Colonic mucosa (tissue), 4 donors: ENCODE measurements at regions not wholly inside any gene's neighbourhood (a gene's known extent, or its start where the extent isn't known, plus 50 kb on each side); places are given as distances from the start of the nearest gene placed in this dataset.
A peak's percentile ranks its signal among the peaks of the same experiment; 100 is the strongest.
"Not testable (repeated sequence)": the region's sequence is repeated elsewhere in the genome, so short reads cannot be mapped to it uniquely, and the experiment has no call there.

ENCODE experiments used
- DNase-seq: peaks from one replicate; pipeline ENCODE4 v3.0.0-alpha.2; 2020
- H3K27ac ChIP-seq: fragments of 200-600 bp; one replicate; pipeline ENCODE4 v1.8.0; 2021
- H3K27me3 ChIP-seq: fragments of 200-600 bp; one replicate; pipeline ENCODE4 v1.8.0; 2021
- H3K36me3 ChIP-seq: fragments of 200-600 bp; one replicate; pipeline ENCODE4 v1.8.0; 2021
- H3K4me1 ChIP-seq: fragments of 200-600 bp; one replicate; pipeline ENCODE4 v1.8.0; 2021; ENCODE audit warnings: mild to moderate bottlenecking
- H3K4me3 ChIP-seq: fragments of 200-600 bp; one replicate; pipeline ENCODE4 v1.8.0; 2021
- H3K9ac ChIP-seq, 2 donors: one replicate each; pipeline ENCODE4 v1.7.0; 2013; ENCODE audit warnings: control low read depth in 2 of 2, low read depth in 2 of 2, low read length in 2 of 2
- H3K9me3 ChIP-seq: fragments of 200-600 bp; one replicate; pipeline ENCODE4 v1.8.0; 2021
- intact Hi-C: fragments of 100-400 bp; cut with DNase I; formaldehyde crosslinking; loops from one replicate; pipeline ENCODE4 v1.14.1; 2022
- TF ChIP-seq, protein P1 (sequence below): fragments of 200-600 bp; IDR thresholded peaks from one replicate; pipeline ENCODE4 v1.8.0; 2022; ENCODE audit warnings: antibody characterized with exemption, mild to moderate bottlenecking
- donor health status: healthy.
- donor health status: DM: no; HTN: no; CAD: no.
- donor health status: DM: no; HTN: no; CAD: no.

DNA sequence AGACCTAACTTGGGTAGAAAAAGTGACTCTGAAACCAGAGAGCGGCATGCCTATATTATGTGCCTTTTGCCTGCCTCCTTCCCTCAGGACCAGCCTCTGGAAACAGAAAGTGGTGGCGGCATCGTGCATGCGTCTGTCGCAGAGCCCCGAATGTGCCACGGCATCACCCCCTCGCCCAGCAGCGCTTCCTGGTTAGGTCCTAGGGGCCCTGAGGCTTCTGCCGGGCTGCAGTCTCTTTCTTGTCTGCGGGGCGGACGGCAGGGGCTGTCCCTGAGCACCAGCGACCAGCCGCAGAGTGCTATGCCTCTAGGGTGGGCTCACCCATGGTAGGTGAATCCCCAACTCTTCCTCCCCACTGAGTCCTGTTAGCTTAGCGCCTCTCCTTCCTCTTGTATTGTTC, 68.7 kb downstream of the VSIG4 start:
- no peak overlapping the region for H3K9ac ChIP-seq
- no peak overlapping the region for H3K4me3 ChIP-seq
- H3K27ac ChIP-seq: no peak overlapping the region
- TF ChIP-seq, protein P1, sequence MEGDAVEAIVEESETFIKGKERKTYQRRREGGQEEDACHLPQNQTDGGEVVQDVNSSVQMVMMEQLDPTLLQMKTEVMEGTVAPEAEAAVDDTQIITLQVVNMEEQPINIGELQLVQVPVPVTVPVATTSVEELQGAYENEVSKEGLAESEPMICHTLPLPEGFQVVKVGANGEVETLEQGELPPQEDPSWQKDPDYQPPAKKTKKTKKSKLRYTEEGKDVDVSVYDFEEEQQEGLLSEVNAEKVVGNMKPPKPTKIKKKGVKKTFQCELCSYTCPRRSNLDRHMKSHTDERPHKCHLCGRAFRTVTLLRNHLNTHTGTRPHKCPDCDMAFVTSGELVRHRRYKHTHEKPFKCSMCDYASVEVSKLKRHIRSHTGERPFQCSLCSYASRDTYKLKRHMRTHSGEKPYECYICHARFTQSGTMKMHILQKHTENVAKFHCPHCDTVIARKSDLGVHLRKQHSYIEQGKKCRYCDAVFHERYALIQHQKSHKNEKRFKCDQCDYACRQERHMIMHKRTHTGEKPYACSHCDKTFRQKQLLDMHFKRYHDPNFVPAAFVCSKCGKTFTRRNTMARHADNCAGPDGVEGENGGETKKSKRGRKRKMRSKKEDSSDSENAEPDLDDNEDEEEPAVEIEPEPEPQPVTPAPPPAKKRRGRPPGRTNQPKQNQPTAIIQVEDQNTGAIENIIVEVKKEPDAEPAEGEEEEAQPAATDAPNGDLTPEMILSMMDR: no peak
- no peaks in the 10 kb centered on the region for H3K4me1 ChIP-seq
- H3K27me3 ChIP-seq: peaks cover 4% of the 10 kb centered on the region
- no peak for DNase-seq
- H3K36me3 ChIP-seq: no peaks in the 10 kb centered on the region
- no peaks in the 10 kb centered on the region for H3K9me3 ChIP-seq
- intact Hi-C loops: no loop called here

DNA sequence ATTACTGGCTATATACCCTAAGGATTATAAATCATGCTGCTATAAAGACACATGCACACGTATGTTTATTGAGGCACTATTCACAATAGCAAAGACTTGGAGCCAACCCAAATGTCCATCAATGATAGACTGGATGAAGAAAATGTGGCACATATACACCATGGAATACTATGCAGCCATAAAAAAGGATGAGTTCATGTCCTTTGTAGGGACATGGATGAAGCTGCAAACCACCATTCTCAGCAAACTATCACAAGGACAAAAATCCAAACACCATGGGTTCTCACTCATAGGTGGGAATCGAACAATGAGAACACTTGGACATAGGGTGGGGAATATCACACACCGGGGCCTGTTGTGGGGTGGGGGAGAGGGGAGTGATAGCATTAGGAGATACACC, 72.7 kb downstream of the VSIG4 start:
- H3K9ac ChIP-seq, H3K9me3 ChIP-seq, H3K27me3 ChIP-seq, DNase-seq, H3K4me1 ChIP-seq, intact Hi-C loops, H3K4me3 ChIP-seq, H3K36me3 ChIP-seq, H3K27ac ChIP-seq: not testable (repeated sequence)

DNA sequence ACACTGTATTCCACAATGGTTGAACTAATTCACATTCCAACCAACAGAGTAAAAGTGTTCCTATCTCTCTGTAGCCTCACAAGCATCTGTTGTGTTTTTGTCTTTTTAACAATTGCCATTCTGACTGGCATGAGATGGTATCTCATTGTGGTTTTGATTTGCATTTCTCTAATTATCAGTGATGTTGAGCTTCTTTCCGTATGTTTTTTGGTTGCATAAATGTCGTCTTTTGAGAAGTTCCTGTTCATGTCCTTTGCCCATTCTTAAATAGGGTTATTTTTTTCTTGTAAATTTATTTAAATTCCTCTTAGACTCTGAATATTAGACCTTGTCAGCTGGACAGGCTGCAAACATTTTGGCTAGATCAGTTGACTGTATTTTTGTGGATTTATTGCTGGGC, 78.2 kb downstream of the VSIG4 start:
- DNase-seq: no peak
- intact Hi-C loops: no loop called here
- no peak overlapping the region for H3K9ac ChIP-seq

DNA sequence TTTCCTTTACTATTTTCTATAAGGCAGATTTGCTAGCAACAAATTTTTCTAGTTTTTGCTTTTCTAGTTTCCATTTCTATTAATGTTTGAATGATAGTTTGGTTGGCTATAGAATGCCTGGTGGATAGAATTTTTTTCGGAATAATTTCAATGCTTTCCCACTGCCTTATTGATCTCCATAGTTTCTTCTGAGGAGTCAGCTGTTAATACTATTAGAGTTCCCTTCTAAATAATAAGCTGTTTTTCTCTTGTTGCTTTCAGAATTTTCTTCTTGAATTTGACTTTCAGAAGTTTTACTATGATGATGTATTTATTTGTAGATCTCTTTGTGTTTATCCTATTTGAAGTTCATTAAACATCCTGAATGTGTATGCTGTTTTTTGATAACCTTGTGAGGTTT, 91.8 kb downstream of the VSIG4 start:
- no peak for DNase-seq
- H3K9me3 ChIP-seq: no peaks in the 10 kb centered on the region
- intact Hi-C loops: no loop called here
- TF ChIP-seq, protein P1: no peak
- no peaks in the 10 kb centered on the region for H3K27me3 ChIP-seq
- H3K27ac ChIP-seq: no peak overlapping the region
- no peak overlapping the region for H3K4me3 ChIP-seq
- H3K9ac ChIP-seq: no peak overlapping the region
- H3K4me1 ChIP-seq: no peaks in the 10 kb centered on the region
- no peaks in the 10 kb centered on the region for H3K36me3 ChIP-seq

More for the DNA sequence above, 78.2 kb downstream of the VSIG4 start:
- H3K4me3 ChIP-seq: no peak overlapping the region
- no peaks in the 10 kb centered on the region for H3K4me1 ChIP-seq
- H3K27ac ChIP-seq: no peak overlapping the region
- H3K27me3 ChIP-seq: no peaks in the 10 kb centered on the region
- TF ChIP-seq, protein P1: no peak
- H3K9me3 ChIP-seq: no peaks in the 10 kb centered on the region
- H3K36me3 ChIP-seq: no peaks in the 10 kb centered on the region

DNA sequence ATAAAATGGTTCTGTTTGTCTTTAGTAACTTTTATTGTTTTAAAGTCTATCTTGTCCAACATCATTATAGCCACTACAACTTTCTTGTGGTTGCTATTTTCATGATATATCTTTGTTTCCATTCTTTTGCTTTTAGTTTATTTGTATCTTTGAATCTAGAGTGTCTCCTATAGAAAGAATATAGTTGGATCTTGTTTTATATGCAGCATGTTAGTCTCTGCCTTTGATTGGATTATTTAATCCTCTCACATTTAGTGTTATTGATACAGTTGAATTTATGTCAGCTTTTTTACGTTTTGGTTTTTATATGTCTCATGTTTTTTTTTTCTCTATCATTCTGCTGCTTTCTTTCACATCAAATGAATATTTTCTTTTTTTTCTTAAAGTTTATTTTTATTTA, 98.1 kb downstream of the VSIG4 start:
- intact Hi-C loops: no loop called here

DNA sequence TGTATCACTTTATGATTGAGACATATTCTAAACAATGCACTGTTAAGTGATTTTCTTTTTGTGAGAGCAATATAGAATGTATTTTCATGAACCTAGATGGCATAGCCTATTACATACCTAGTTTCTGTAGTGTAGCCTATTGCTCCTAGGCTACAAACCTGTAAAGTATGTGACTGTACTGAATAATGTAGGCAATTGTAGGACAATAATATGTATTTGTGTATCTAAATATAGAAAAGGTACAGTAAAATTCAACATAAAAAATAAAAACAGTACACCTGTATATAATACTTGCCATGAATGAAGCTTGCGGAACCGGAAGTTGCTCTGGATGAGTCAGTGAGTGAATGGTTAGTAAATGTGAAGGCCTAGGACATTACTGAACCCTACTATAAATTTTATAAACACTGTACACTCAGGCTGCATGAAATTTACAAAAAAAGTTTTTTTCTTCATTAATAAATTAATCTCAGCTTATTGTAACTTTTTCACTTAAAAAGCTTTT, 106.7 kb downstream of the VSIG4 start:
- intact Hi-C loops: no loop called here

More for the DNA sequence above, 98.1 kb downstream of the VSIG4 start:
- no peak for DNase-seq
- Histone ChIP-seq H3K4me3 (no peak overlapping the region), H3K27me3 (no peaks in the 10 kb centered on the region), H3K4me1 (no peaks in the 10 kb centered on the region), H3K9me3 (no peaks in the 10 kb centered on the region), H3K36me3 (no peaks in the 10 kb centered on the region), H3K27ac (no peak overlapping the region), H3K9ac (no peak overlapping the region)
- TF ChIP-seq, protein P1: no peak

More for the DNA sequence above, 106.7 kb downstream of the VSIG4 start:
- peak overlapping the region; percentile 16 for H3K27ac ChIP-seq
- no peaks in the 10 kb centered on the region for H3K27me3 ChIP-seq
- TF ChIP-seq, protein P1: no peak
- H3K4me1 ChIP-seq: no peaks in the 10 kb centered on the region
- H3K9ac ChIP-seq: no peak overlapping the region
- DNase-seq: no peak
- no peaks in the 10 kb centered on the region for H3K9me3 ChIP-seq
- H3K4me3 ChIP-seq: no peak overlapping the region
- H3K36me3 ChIP-seq: no peaks in the 10 kb centered on the region
